HFF-Myc (cell line): ENCODE measurements at regions not wholly inside any gene's neighbourhood (a gene's known extent, or its start where the extent isn't known, plus 50 kb on each side); places are given as distances from the start of the nearest gene placed in this dataset.

ENCODE experiments used
- DNase-seq: peaks from one replicate; pipeline ENCODE4 v3.0.0-alpha.2; 2011; ENCODE audit warnings: low read depth; ENCODE audit errors: extremely low read depth
- H3K4me3 ChIP-seq: replicated peaks from 2 replicates; pipeline ENCODE4 v1.5.1; 2011; ENCODE audit warnings: low read depth, mild to moderate bottlenecking, control low read depth, low read length
- TF ChIP-seq, protein P1 (sequence below): IDR thresholded peaks from 2 replicates; pipeline ENCODE4 v1.5.1; 2012; ENCODE audit warnings: mild to moderate bottlenecking, low read depth, low read length, control low read depth; ENCODE audit errors: missing control alignments

DNA sequence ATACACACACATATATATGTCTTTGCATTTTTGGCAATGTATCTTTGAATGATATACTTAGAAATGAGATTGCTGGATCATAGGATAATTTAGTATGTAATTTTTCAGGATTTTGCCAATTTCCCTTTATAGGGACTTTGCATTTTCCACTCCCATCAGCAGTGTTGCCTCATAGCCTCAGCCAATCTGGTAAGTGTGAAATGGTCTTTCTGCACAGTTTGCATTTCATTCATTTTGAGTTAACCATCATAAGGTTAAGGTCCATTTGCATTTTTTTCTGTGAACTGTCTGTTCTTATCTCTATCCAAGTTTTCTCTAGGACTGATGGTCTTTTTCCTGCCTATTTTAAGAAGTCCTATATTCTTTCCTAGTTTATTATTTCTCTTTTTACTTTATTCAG lies 474.8 kb downstream of the ZNF674 start:
- no peak for DNase-seq
- TF ChIP-seq, protein P1, sequence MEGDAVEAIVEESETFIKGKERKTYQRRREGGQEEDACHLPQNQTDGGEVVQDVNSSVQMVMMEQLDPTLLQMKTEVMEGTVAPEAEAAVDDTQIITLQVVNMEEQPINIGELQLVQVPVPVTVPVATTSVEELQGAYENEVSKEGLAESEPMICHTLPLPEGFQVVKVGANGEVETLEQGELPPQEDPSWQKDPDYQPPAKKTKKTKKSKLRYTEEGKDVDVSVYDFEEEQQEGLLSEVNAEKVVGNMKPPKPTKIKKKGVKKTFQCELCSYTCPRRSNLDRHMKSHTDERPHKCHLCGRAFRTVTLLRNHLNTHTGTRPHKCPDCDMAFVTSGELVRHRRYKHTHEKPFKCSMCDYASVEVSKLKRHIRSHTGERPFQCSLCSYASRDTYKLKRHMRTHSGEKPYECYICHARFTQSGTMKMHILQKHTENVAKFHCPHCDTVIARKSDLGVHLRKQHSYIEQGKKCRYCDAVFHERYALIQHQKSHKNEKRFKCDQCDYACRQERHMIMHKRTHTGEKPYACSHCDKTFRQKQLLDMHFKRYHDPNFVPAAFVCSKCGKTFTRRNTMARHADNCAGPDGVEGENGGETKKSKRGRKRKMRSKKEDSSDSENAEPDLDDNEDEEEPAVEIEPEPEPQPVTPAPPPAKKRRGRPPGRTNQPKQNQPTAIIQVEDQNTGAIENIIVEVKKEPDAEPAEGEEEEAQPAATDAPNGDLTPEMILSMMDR: no peak
- no peak overlapping the region for H3K4me3 ChIP-seq

DNA sequence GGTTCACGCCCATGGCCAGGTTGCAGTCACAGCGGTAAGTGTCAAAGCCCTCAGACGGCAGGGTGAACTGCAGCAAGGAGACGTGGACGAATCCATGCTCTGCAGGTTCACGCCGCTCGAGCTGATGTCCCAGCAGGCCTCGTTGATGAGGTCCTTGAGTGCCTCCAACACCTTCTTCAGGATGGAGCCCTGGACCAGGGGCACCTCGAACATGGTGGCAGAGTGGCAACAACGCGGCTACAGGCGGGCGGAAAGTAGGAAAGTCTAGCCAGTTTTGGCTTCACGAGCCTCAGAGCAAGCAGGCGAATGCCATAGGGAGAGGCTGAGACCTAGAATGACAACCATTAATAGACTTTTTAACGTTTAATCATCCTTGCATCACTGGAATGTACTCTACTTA lies 485.9 kb downstream of the ZNF674 start:
- TF ChIP-seq, protein P1: no peak
- no peak overlapping the region for H3K4me3 ChIP-seq
- DNase-seq: no peak

DNA sequence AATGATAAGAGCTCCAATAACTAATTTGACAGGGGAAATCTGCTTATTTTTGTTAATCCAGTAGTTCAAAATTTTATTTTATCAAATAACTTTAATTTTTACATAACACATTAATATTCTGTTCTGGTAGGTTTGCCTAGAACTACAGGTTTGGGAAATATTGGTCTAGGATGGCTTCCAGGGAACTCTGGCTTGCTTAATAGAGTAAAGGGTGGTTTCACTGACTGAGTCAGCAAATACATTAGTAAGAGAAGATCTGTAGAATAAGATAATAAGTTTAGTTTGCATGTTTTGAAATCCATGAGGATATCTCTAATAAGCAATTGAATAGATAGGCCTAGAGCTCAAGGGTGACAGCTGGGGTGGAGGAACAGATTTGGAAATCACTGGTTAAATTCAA lies 500.7 kb downstream of the ZNF674 start:
- H3K4me3 ChIP-seq: no peak overlapping the region
- TF ChIP-seq, protein P1: no peak
- DNase-seq: no peak

DNA sequence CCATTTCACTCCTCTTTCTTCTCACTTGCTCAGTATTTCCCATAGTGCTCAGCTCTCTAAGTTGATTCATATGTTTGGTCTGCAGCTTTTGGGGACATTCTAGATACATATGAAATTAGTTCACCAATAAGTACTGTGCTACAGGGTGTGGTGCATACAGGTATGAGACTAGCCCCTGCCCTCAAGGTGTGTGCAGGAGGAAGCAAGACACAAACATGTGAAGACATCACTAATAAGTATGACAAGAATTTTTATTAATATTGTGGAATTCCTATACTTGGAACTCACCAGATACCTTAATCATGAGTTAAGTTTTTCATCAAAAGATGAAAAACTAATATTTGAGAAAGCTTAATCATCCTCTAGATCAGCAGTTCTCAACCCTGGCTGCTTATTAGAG lies 505.2 kb downstream of the ZNF674 start:
- no peak overlapping the region for H3K4me3 ChIP-seq
- DNase-seq: no peak
- TF ChIP-seq, protein P1: no peak

DNA sequence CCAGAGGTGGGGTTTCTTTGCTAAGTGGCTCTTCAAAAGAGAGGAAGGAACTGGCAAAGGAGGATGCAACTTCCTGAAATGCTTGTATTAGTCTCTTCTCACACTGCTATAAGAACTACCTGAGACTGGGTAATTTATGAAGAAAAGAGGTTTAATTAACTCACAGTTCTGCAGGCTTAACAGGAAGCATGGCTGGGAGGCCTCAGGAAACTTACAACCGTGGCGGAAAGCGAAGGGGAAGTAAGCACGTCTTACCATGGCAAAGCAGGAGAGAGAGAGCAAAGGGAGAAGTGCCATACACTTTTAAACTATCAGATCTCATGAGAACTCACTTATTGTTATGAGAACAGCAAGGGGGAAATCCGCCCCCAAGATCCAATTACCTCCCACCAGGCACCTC lies 505.7 kb downstream of the ZNF674 start:
- H3K4me3 ChIP-seq: no peak overlapping the region
- TF ChIP-seq, protein P1: no peak
- DNase-seq: no peak

DNA sequence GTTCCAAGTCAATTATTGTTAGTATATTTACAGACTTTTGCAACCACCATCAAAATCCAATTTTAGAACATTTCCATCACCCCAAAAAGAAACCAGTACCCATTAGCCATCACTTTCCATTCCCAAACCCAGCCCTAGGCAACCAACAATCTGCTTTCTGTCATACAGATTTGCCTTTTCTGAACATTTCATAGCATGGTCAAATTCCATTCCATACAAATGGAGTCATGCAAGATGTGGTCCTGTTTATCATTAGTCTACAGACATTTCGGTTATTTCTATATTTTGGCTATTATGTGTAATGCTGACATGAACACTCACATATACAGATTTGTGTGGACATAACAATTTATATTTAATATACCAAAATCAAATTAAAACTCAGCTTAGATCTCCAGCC lies 508.7 kb downstream of the ZNF674 start:
- no peak for DNase-seq
- TF ChIP-seq, protein P1: no peak

DNA sequence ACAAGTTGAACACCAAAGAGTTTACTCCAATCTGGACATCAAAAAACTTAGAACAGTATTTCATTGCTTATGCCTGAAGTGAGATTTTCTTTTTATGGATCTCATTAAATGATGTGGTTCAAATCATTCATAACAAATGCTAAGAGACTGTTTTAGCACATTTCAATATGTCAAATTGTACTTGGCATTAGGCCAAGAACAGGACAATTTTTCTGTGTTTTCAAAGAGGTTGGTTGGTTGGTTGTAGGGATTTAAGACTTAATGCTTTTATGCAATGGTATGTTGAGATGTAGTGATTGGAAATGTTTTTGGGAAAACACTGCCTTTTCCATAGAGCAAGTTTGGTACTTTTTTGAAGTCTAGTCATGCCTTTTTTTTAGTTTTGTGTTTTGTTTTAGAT lies 510.4 kb downstream of the ZNF674 start:
- DNase-seq: no peak
- TF ChIP-seq, protein P1: no peak
- no peak overlapping the region for H3K4me3 ChIP-seq

More for the DNA sequence above, 508.7 kb downstream of the ZNF674 start:
- H3K4me3 ChIP-seq: no peak overlapping the region
